ENCODE measurements at regions not wholly inside any gene's neighbourhood (a gene's known extent, or its start where the extent isn't known, plus 50 kb on each side); places are given as distances from the start of the nearest gene placed in this dataset.

DNA sequence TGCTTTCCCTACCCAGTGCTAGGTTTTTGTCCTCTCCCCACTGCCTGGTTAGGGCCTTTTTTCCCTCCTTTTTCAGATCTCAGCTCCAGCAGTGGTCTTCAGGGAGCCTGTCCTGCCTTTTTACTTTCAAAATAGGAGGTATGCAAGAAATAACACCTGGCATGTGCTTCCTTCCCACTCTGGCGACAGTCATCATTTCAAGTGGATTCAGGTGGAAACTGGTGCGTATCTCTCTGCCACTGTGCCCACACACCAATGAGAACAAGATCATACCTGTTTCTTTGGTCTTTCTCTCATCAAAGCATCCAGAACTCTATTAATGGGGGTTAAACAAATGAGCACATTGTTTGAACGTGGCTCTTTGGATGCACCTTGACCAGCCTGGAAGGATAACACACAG lies 95.7 kb upstream of the GGTLC1 start:
- TF ChIP-seq, protein P1, sequence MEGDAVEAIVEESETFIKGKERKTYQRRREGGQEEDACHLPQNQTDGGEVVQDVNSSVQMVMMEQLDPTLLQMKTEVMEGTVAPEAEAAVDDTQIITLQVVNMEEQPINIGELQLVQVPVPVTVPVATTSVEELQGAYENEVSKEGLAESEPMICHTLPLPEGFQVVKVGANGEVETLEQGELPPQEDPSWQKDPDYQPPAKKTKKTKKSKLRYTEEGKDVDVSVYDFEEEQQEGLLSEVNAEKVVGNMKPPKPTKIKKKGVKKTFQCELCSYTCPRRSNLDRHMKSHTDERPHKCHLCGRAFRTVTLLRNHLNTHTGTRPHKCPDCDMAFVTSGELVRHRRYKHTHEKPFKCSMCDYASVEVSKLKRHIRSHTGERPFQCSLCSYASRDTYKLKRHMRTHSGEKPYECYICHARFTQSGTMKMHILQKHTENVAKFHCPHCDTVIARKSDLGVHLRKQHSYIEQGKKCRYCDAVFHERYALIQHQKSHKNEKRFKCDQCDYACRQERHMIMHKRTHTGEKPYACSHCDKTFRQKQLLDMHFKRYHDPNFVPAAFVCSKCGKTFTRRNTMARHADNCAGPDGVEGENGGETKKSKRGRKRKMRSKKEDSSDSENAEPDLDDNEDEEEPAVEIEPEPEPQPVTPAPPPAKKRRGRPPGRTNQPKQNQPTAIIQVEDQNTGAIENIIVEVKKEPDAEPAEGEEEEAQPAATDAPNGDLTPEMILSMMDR (IDR thresholded peaks at IDR 0.05): no peak
- TF ChIP-seq EZH2 (IDR thresholded peaks at IDR 0.05; ENCODE audit: borderline replicate concordance, insufficient read depth, low read depth, low read length, poor library complexity, severe bottlenecking): no peak
